GM21367 (cell line): ENCODE measurements at regions not wholly inside any gene's neighbourhood (a gene's known extent, or its start where the extent isn't known, plus 50 kb on each side); places are given as distances from the start of the nearest gene placed in this dataset.
"Not testable (repeated sequence)": the region's sequence is repeated elsewhere in the genome, so short reads cannot be mapped to it uniquely, and the experiment has no call there.

Experiments
- ATAC-seq: cut with Tn5 transposase; IDR thresholded peaks from one replicate; pipeline ENCODE4 v1.9.1; 2021; ENCODE audit not compliant: unreplicated experiment

GRCh38 chr14:58876608-58877007 is 238.8 kb downstream of the DACT1 start:
- ATAC-seq: no peak

- no peak for ATAC-seq
Measured at GRCh38 chr14:58878439-58879139, 240.8 kb downstream of the DACT1 start.

- ATAC-seq: no peak
Measured at GRCh38 chr14:58881433-58881832, 243.7 kb downstream of the DACT1 start.

GRCh38 chr14:58882577-58883018 is 244.8 kb downstream of the DACT1 start:
- no peak for ATAC-seq

GRCh38 chr14:58884442-58884841 is 246.7 kb downstream of the DACT1 start:
- no peak for ATAC-seq

GRCh38 chr14:58887931-58888330 is 250.2 kb downstream of the DACT1 start:
- no peak for ATAC-seq

GRCh38 chr14:58898655-58899316 is 261.0 kb downstream of the DACT1 start:
- ATAC-seq: no peak

GRCh38 chr14:58899317-58899713 is 261.6 kb downstream of the DACT1 start:
- no peak for ATAC-seq

GRCh38 chr14:58901826-58902225 is 264.1 kb downstream of the DACT1 start:
- ATAC-seq: no peak

- no peak for ATAC-seq
Measured at GRCh38 chr14:58904776-58905175, 267.0 kb downstream of the DACT1 start.

- no peak for ATAC-seq
Measured at GRCh38 chr14:58907803-58908202, 270.0 kb downstream of the DACT1 start.

- no peak for ATAC-seq
Measured at GRCh38 chr14:58912287-58912686, 274.5 kb downstream of the DACT1 start.

- no peak for ATAC-seq
Measured at GRCh38 chr14:58912799-58913432, 275.2 kb downstream of the DACT1 start.

- ATAC-seq: no peak
Measured at GRCh38 chr14:58914279-58914855, 274.1 kb upstream of the DAAM1 start.

GRCh38 chr14:58915646-58916045 is 272.8 kb upstream of the DAAM1 start:
- no peak for ATAC-seq

- no peak for ATAC-seq
Measured at GRCh38 chr14:58918066-58918738, 270.3 kb upstream of the DAAM1 start.

GRCh38 chr14:58919217-58919616 is 269.2 kb upstream of the DAAM1 start:
- ATAC-seq: no peak

- no peak for ATAC-seq
Measured at GRCh38 chr14:58920230-58920629, 268.2 kb upstream of the DAAM1 start.

- ATAC-seq: not testable (repeated sequence)
Measured at GRCh38 chr14:58922201-58922940, 266.1 kb upstream of the DAAM1 start.

- no peak for ATAC-seq
Measured at GRCh38 chr14:58923751-58924405, 264.6 kb upstream of the DAAM1 start.
